ENCODE measurements at regions not wholly inside any gene's neighbourhood (a gene's known extent, or its start where the extent isn't known, plus 50 kb on each side); places are given as distances from the start of the nearest gene placed in this dataset.

GRCh38 chrX:17206584-17206983, 168.4 kb upstream of the NHS start:
- DNase-seq (ENCODE audit: low read depth) = no peak

- DNase-seq (ENCODE audit: low read depth) = peak; percentile 0
These were observed 160.0 kb upstream of the NHS start for GRCh38 chrX:17214962-17215361.

DNA sequence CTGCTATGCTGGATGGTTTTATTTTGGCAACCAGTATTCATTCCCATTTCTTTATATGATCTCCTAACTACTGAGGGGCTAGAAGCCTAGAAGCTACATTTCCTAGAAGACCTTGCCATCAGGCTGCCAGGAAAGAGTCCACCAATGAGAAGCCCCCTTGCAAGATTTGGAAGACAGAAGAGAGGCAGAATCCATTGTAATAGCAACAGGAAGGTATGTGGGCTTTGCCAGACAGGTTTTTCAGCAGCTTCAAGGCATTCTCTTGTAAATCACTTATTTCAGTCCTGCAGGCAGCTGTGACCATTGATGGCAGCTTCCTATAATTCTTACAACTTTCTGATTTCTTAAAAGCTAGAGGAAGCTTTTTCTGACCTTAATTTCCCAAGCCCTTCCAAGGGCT, 148.3 kb upstream of the NHS start:
- DNase-seq (ENCODE audit: low read depth) = no peak

DNA sequence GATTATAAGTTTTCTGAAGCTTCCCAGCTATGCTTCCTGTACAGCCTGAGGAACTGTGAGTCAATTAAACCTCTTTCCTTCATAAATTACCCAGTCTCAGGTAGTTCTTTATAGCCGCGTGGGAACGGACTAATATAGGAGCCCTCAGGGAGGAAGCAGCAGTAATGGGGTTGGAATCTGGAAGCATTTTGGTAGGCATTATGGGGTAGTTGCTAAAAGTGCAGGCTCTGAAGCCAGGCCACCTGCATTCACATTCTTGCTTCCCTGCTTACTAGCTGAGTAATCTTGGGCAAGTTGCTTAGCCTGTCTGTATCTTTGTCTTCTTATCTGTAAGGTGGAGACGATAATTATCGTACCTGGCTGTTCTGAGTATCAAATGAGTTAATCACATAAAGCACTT, 137.9 kb upstream of the NHS start:
- no peak for DNase-seq (ENCODE audit: low read depth)

DNA sequence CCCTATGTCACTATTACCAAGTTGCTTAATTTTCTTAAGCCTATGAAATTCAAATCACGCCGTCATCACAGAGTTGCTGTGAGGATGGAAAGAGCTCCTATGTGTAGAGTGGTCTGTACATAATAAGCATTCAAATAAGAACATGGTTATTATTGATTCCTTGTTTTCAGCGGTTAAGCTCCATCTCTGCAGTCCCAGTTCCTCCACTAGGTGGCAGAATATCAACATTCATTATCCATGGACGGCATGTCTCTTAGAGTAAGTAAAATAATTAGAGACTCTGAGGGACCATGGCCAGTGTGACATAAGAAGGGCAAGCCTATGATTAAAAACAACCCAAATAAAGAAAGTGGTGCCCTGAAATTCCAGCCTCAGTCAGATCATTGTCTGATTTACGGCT, 132.5 kb upstream of the NHS start:
- DNase-seq (ENCODE audit: low read depth) = peak; percentile 46

DNA sequence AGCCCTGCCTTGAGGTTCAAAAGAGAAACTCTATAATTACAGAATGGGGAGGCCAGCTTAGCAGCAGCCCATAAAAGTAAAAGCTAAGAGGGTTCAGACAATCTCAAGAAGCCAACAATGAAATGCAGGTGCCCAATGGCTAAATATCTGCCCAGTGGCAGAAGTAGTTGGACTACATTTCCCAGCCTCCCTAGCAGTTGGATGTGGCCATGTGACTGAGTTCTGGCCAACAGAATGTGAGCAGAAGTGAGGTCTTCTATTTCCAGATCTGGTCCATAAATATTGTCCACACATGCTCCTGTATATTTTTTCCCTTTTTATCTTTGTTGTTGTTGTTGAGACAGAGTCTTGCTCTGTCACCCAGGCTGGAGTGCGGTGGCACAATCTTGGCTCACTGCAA, 127.9 kb upstream of the NHS start:
- peak; percentile 1 for DNase-seq (ENCODE audit: low read depth)

- DNase-seq (ENCODE audit: low read depth) = no peak
These were observed 112.9 kb upstream of the NHS start for GRCh38 chrX:17262123-17262522.

GRCh38 chrX:17266136-17266535, 108.9 kb upstream of the NHS start:
- peak; percentile 0 for DNase-seq (ENCODE audit: low read depth)

DNA sequence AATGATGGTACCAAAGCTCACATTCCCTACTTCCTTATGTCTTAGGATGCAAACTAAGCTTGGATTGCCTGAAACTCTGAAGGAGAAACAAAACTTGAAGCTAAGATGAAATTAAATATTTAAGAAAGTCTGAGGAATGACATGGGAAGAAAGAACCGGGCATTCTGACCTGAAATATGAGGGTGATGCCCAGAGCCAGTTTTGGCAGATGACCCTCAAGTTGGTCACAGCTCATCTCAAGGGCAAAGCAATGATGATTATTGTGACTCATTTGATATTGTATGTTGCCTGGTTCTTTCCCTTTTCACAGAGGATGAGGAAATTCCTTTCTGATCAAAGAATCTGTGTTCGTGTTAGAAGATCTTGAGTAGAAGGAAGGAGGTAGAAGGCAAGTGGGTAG, 96.0 kb upstream of the NHS start:
- DNase-seq (ENCODE audit: low read depth) = no peak

- DNase-seq (ENCODE audit: low read depth) = no peak
These were observed 89.0 kb upstream of the NHS start for GRCh38 chrX:17285983-17286382.

- DNase-seq (ENCODE audit: low read depth) = no peak
These were observed 83.7 kb upstream of the NHS start for GRCh38 chrX:17291171-17291900.

DNA sequence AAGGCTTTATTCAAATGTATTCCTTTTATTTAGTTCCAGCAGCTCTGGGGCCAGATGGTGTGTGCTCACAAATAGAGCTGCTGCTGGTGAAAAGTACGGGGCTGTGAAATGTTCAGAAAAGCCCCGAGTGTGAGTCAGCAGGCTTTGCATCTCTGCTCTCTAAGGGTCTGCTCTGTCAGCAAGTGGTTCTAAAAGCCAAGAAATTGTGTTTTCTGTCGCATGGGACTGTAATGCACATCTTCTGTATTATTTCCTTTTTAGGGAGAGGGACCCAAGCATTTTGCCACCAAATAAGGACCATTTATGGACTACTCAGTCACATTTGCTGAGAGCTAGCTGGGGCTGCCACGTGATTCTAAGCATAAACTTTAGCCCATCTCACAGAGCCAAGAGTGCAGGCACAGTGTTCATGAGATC, 82.9 kb upstream of the NHS start:
- peak; percentile 2 for DNase-seq (ENCODE audit: low read depth)

GRCh38 chrX:17294561-17294960, 80.4 kb upstream of the NHS start:
- DNase-seq (ENCODE audit: low read depth) = no peak

DNA sequence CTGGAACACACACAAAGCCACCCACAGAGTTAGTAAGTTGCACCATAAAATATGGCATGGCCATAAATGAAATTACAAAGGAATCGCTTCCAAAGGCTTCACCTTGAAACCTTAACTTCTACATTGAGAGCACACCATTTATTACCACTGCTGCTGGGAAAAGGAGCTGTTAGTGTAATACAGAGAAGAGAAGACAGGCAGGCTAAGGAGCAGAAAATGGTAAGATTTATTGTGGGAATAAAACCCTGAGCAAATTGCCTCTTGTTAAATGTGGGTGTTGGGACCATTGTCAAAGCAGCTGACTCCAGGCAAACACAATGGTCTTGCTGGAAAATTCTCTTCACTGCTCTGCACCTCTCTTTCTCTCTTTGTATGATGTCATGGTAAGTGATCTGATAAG, 79.2 kb upstream of the NHS start:
- DNase-seq (ENCODE audit: low read depth) = no peak

- no peak for DNase-seq (ENCODE audit: low read depth)
These were observed 76.4 kb upstream of the NHS start for GRCh38 chrX:17298564-17298963.

DNA sequence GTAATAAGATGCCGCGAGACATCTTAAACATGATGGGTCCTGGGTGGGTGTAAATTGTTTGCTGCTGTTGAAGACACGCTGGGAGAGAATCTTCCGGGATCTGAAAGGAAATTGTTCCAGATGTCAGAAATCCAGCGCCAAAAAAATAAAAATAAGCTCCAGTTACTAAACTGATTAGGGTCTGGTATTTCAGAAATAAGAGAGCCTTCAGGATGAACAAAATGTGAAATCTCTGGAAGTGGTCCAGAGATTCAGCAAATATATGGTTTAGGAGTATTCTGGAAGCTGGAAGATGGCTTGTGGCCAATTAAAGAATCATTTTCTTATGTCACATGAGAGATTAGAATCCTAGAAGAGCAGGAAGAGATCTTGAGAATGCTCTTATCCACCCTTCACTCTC, 75.8 kb upstream of the NHS start:
- peak; percentile 0 for DNase-seq (ENCODE audit: low read depth)

GRCh38 chrX:17323397-17323796, 51.6 kb upstream of the NHS start:
- no peak for DNase-seq (ENCODE audit: low read depth)

All from EH (cell line).